Pulmonary artery endothelial cell (primary cell): ENCODE measurements at regions not wholly inside any gene's neighbourhood (a gene's known extent, or its start where the extent isn't known, plus 50 kb on each side); places are given as distances from the start of the nearest gene placed in this dataset.

Experiments used
- DNase-seq: peaks from one replicate; pipeline ENCODE4 v3.0.0-alpha.2; 2011; ENCODE audit warnings: low read depth, low spot score

GRCh38 chr10:31645786-31646185, 282.8 kb downstream of the ARHGAP12 start:
- no peak for DNase-seq

- DNase-seq = no peak
Measured at GRCh38 chr10:31644931-31645633, 283.5 kb downstream of the ARHGAP12 start.

- no peak for DNase-seq
Measured at GRCh38 chr10:31642281-31642680, 286.4 kb downstream of the ARHGAP12 start.

GRCh38 chr10:31635415-31636065, 293.1 kb downstream of the ARHGAP12 start:
- DNase-seq = no peak

- DNase-seq = no peak
Measured at GRCh38 chr10:31635009-31635408, 293.6 kb downstream of the ARHGAP12 start.

GRCh38 chr10:31630861-31631567, 297.6 kb downstream of the ARHGAP12 start:
- DNase-seq = no peak

GRCh38 chr10:31625566-31625965, 303.1 kb downstream of the ARHGAP12 start:
- no peak for DNase-seq

GRCh38 chr10:31624611-31625010, 304.0 kb downstream of the ARHGAP12 start:
- DNase-seq = no peak

GRCh38 chr10:31623947-31624346, 304.7 kb downstream of the ARHGAP12 start:
- no peak for DNase-seq

- no peak for DNase-seq
Measured at GRCh38 chr10:31623466-31623865, 304.4 kb downstream of the ZEB1 start.

- no peak for DNase-seq
Measured at GRCh38 chr10:31622978-31623377, 304.0 kb downstream of the ZEB1 start.

GRCh38 chr10:31621733-31622132, 302.7 kb downstream of the ZEB1 start:
- DNase-seq = no peak

GRCh38 chr10:31620226-31621151, 301.5 kb downstream of the ZEB1 start:
- peak; percentile 17 for DNase-seq

GRCh38 chr10:31619531-31620061, 300.6 kb downstream of the ZEB1 start:
- no peak for DNase-seq

GRCh38 chr10:31618541-31619291, 299.7 kb downstream of the ZEB1 start:
- DNase-seq = no peak

GRCh38 chr10:31617757-31618156, 298.7 kb downstream of the ZEB1 start:
- DNase-seq = no peak

GRCh38 chr10:31617133-31617532, 298.1 kb downstream of the ZEB1 start:
- DNase-seq = no peak

GRCh38 chr10:31615129-31615528, 296.1 kb downstream of the ZEB1 start:
- no peak for DNase-seq

- no peak for DNase-seq
Measured at GRCh38 chr10:31614611-31615010, 295.6 kb downstream of the ZEB1 start.

- DNase-seq = no peak
Measured at GRCh38 chr10:31612082-31612481, 293.1 kb downstream of the ZEB1 start.
